ENCODE measurements at regions not wholly inside any gene's neighbourhood (a gene's known extent, or its start where the extent isn't known, plus 50 kb on each side); places are given as distances from the start of the nearest gene placed in this dataset.

- no peak overlapping the region for H3K4me3 ChIP-seq (ENCODE audit: low read depth, low read length)
- no peak for TF ChIP-seq CTCF (IDR thresholded peaks at IDR 0.05; ENCODE audit: low read depth, low read length)
Measured at GRCh38 chr12:34350092-34351041, 328.1 kb downstream of the ALG10 start.

GRCh38 chr12:34352098-34352497 is 329.8 kb downstream of the ALG10 start:
- no peak for TF ChIP-seq CTCF (IDR thresholded peaks at IDR 0.05; ENCODE audit: low read depth, low read length)
- no peak overlapping the region for H3K4me3 ChIP-seq (ENCODE audit: low read depth, low read length)

GRCh38 chr12:34354239-34355200 is 332.2 kb downstream of the ALG10 start:
- no peak for TF ChIP-seq CTCF (IDR thresholded peaks at IDR 0.05; ENCODE audit: low read depth, low read length)
- H3K4me3 ChIP-seq (ENCODE audit: low read depth, low read length): no peak overlapping the region

GRCh38 chr12:34356233-34356987 is 334.1 kb downstream of the ALG10 start:
- no peak for TF ChIP-seq CTCF (IDR thresholded peaks at IDR 0.05; ENCODE audit: low read depth, low read length)
- H3K4me3 ChIP-seq (ENCODE audit: low read depth, low read length): no peak overlapping the region

- H3K4me3 ChIP-seq (ENCODE audit: low read depth, low read length): no peak overlapping the region
- TF ChIP-seq CTCF (IDR thresholded peaks at IDR 0.05; ENCODE audit: low read depth, low read length): no peak
Measured at GRCh38 chr12:34357791-34358190, 335.5 kb downstream of the ALG10 start.

GRCh38 chr12:34358198-34358597 is 335.9 kb downstream of the ALG10 start:
- no peak for TF ChIP-seq CTCF (IDR thresholded peaks at IDR 0.05; ENCODE audit: low read depth, low read length)
- no peak overlapping the region for H3K4me3 ChIP-seq (ENCODE audit: low read depth, low read length)
